KMS-11 (cell line): ENCODE measurements at regions not wholly inside any gene's neighbourhood (a gene's known extent, or its start where the extent isn't known, plus 50 kb on each side); places are given as distances from the start of the nearest gene placed in this dataset.
A peak's percentile ranks its signal among the peaks of the same experiment; 100 is the strongest.

Experiments
- H2AFZ ChIP-seq: fragments of 200-600 bp; sonication (generic); 2 replicates; pipeline ENCODE4 v1.6.1; 2016; ENCODE audit warnings: antibody characterized with exemption, mixed run types, low read depth
- H3K27ac ChIP-seq: fragments of 200-600 bp; sonication (generic); 2 replicates; pipeline ENCODE4 v1.6.1; 2016; ENCODE audit warnings: mild to moderate bottlenecking, mixed run types
- H3K27me3 ChIP-seq: fragments of 200-600 bp; sonication (generic); 2 replicates; pipeline ENCODE4 v1.6.1; 2017; ENCODE audit warnings: mild to moderate bottlenecking, low read depth, mixed run types, moderate library complexity; ENCODE audit not compliant: insufficient read depth
- H3K36me3 ChIP-seq: fragments of 200-600 bp; sonication (generic); 2 replicates; pipeline ENCODE4 v1.6.1; 2017; ENCODE audit warnings: mild to moderate bottlenecking, mixed run types; ENCODE audit not compliant: insufficient read depth
- H3K4me1 ChIP-seq: fragments of 200-600 bp; sonication (generic); 2 replicates; pipeline ENCODE4 v1.6.1; 2016; ENCODE audit warnings: mild to moderate bottlenecking, low read depth, mixed run types; ENCODE audit not compliant: poor library complexity, severe bottlenecking
- H3K4me2 ChIP-seq: fragments of 200-600 bp; sonication (generic); 2 replicates; pipeline ENCODE4 v1.7.0; 2016; ENCODE audit warnings: mild to moderate bottlenecking, mixed run types
- H3K4me3 ChIP-seq: fragments of 200-600 bp; sonication (generic); IDR thresholded peaks from 2 replicates; pipeline ENCODE4 v1.6.1; 2017; ENCODE audit warnings: low read depth, low read length, mixed read lengths; ENCODE audit not compliant: insufficient read depth
- H3K79me2 ChIP-seq: fragments of 200-600 bp; sonication (generic); 2 replicates; pipeline ENCODE4 v1.6.1; 2016; ENCODE audit warnings: low read depth, mixed run types; ENCODE audit not compliant: insufficient read depth
- H3K9ac ChIP-seq: fragments of 200-600 bp; sonication (generic); 2 replicates; pipeline ENCODE4 v1.6.1; 2016; ENCODE audit warnings: mild to moderate bottlenecking, mixed run types
- H4K20me1 ChIP-seq: fragments of 200-600 bp; sonication (generic); 2 replicates; pipeline ENCODE4 v1.6.1; 2016; ENCODE audit warnings: mild to moderate bottlenecking, mixed run types; ENCODE audit not compliant: insufficient read depth
- TF ChIP-seq, protein P1 (sequence below): fragments of 200-600 bp; sonication (generic); conservative IDR thresholded peaks from 2 replicates; pipeline ENCODE4 v1.6.1; 2017; ENCODE audit warnings: low read depth, mild to moderate bottlenecking, antibody characterized with exemption, low read length, moderate library complexity, mixed read lengths

DNA sequence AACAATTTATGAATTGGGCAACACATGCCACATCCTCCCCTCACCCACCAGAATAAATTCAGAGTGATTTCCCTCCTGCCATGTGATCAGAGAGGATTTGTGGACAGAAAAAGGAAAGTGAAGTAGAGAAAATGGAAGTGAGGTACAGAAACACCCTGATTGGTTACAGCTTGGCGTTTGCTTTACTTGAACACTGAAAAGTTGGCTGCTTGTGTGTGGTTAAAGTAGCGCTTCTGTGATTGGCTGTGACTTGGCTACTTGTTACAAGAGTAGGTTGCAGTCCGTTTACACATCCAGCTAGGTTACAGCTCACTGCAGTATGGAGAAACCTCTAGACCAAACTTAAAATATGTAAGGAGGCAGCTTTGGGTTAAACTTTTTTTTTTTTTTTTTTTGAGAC is 205.2 kb upstream of the ZNF608 start:
- Histone ChIP-seq H3K4me1 (peaks cover 46% of the 10 kb centered on the region), H4K20me1 (no peaks in the 10 kb centered on the region), H3K79me2 (no peaks in the 10 kb centered on the region), H2AFZ (peak overlapping the region; percentile 32; the same call in 1 of the 2 replicates), H3K27ac (peak overlapping the region; percentile 84), H3K36me3 (no peaks in the 10 kb centered on the region), H3K27me3 (no peaks in the 10 kb centered on the region), H3K9ac (peak overlapping the region; percentile 51; the same call in 1 of the 2 replicates), H3K4me2 (peak overlapping the region; percentile 69), H3K4me3 (no peak overlapping the region)
- TF ChIP-seq, protein P1, sequence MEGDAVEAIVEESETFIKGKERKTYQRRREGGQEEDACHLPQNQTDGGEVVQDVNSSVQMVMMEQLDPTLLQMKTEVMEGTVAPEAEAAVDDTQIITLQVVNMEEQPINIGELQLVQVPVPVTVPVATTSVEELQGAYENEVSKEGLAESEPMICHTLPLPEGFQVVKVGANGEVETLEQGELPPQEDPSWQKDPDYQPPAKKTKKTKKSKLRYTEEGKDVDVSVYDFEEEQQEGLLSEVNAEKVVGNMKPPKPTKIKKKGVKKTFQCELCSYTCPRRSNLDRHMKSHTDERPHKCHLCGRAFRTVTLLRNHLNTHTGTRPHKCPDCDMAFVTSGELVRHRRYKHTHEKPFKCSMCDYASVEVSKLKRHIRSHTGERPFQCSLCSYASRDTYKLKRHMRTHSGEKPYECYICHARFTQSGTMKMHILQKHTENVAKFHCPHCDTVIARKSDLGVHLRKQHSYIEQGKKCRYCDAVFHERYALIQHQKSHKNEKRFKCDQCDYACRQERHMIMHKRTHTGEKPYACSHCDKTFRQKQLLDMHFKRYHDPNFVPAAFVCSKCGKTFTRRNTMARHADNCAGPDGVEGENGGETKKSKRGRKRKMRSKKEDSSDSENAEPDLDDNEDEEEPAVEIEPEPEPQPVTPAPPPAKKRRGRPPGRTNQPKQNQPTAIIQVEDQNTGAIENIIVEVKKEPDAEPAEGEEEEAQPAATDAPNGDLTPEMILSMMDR, result no peak

DNA sequence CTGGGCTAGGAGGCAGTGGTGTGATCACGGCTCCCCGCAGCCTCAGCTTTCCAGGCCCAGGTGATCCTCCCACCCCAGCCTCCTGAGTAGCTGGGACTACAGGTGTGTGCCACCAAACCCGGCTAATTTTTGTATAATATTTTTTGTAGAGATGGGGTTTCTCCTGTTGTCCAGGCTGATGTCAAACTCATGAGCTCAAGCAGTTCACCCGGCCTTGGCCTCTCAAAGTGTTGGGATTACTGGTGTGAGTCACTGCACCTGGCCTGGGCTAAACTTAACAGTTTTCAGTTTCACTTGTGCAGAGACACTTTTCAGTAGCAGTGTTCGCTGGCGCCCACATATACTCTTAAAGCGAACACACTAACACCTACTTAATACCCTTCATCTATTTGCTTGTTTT is 205.6 kb upstream of the ZNF608 start:
- H3K27me3 ChIP-seq, result no peaks in the 10 kb centered on the region
- peaks cover 50% of the 10 kb centered on the region for H3K4me1 ChIP-seq
- peak overlapping the region; percentile 32; the same call in 1 of the 2 replicates for H2AFZ ChIP-seq
- H3K4me3 ChIP-seq, result no peak overlapping the region
- peak overlapping the region; percentile 69 for H3K4me2 ChIP-seq
- TF ChIP-seq, protein P1, result no peak
- no peaks in the 10 kb centered on the region for H4K20me1 ChIP-seq
- peak overlapping the region; percentile 84 for H3K27ac ChIP-seq
- no peaks in the 10 kb centered on the region for H3K36me3 ChIP-seq
- H3K9ac ChIP-seq, result peak overlapping the region; percentile 51; the same call in 1 of the 2 replicates
- no peaks in the 10 kb centered on the region for H3K79me2 ChIP-seq

DNA sequence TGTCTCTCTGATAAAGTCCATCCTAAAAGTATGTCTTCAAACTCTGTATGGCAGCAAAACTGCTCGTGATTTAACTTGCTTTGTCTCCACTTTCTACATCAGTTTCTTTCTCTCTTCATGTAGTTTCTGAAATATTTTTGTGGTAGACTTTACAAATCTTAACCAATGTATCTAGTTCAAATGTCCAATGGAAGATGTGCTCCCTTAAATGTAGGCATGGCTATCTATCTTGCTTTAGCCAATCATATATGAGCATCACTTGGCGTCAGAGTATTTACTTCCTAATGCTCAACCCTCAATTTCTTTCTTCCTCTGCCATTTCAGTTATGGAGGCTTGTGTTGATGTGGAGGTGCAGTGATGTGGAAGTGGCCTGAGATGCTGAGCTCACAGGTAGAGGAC is 206.1 kb upstream of the ZNF608 start:
- Histone ChIP-seq H3K27ac (peak overlapping the region; percentile 84), H3K9ac (peak overlapping the region; percentile 51; the same call in 1 of the 2 replicates), H3K4me3 (no peak overlapping the region), H3K4me1 (peaks cover 55% of the 10 kb centered on the region), H3K79me2 (no peaks in the 10 kb centered on the region), H4K20me1 (no peaks in the 10 kb centered on the region), H3K27me3 (no peaks in the 10 kb centered on the region), H2AFZ (peak overlapping the region; percentile 32; the same call in 1 of the 2 replicates), H3K4me2 (peak overlapping the region; percentile 69), H3K36me3 (no peaks in the 10 kb centered on the region)
- TF ChIP-seq, protein P1, result no peak

- Histone ChIP-seq H3K4me3 (no peak overlapping the region), H3K27ac (no peak overlapping the region), H2AFZ (no peak overlapping the region), H4K20me1 (no peaks in the 10 kb centered on the region), H3K9ac (no peak overlapping the region), H3K79me2 (no peaks in the 10 kb centered on the region), H3K4me2 (no peak overlapping the region), H3K27me3 (no peaks in the 10 kb centered on the region), H3K36me3 (no peaks in the 10 kb centered on the region), H3K4me1 (peaks cover 51% of the 10 kb centered on the region)
- TF ChIP-seq, protein P1, result no peak
Observed at GRCh38 chr5:124954784-124955183, 208.3 kb upstream of the ZNF608 start.
